ENCODE measurements at regions not wholly inside any gene's neighbourhood (a gene's known extent, or its start where the extent isn't known, plus 50 kb on each side); places are given as distances from the start of the nearest gene placed in this dataset.

DNA sequence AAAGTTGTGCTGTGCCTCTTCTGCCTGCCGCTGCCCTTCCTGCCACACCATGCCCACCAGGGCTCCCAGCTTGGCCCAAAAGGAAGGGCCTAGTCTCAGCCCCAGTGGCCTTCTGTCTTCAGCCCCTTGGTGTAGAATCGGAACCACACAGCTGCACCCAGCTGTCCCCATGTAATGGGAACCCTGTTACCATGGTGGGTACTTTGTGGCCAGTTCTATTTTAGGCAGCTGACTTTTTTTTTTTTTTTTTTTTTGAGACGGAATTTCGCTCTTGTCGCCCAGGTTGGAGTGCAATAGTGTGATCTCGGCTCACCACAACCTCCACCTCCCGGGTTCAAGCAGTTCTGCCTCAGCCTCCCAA is 163.3 kb upstream of the GSE1 start:
- no peak for TF ChIP-seq CTCF (IDR thresholded peaks at IDR 0.05)
- TF ChIP-seq EP300 (IDR thresholded peaks at IDR 0.05; ENCODE audit: low read depth), result no peak
- no peak for TF ChIP-seq POLR2A (IDR thresholded peaks at IDR 0.05)
- TF ChIP-seq POLR2AphosphoS5 (IDR thresholded peaks at IDR 0.05), result no peak
